ENCODE measurements at regions not wholly inside any gene's neighbourhood (a gene's known extent, or its start where the extent isn't known, plus 50 kb on each side); places are given as distances from the start of the nearest gene placed in this dataset.
A peak's percentile ranks its signal among the peaks of the same experiment; 100 is the strongest.

DNA sequence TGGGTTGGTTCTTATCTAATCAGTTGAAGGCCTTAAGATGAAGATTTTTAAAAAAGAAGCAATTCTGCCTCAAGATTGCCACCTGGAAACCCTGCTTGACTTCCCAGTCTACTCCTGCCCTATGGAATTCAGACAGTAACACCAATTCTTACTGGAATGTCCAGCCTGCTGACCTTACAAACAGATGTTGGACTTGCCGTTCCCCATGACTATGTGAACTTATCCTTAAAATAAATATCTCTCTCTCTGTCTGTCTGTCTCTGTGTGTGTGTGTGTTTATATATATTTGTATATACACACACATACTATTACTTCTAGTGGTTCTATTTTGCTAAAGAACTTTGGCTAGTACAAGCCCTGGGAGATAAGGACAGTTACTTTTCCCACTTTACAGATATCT, 675.3 kb downstream of the SLC4A3 start:
- no peaks in the 10 kb centered on the region for H3K4me1 ChIP-seq
- no peaks in the 10 kb centered on the region for H3K27me3 ChIP-seq
- H3K9me3 ChIP-seq, result no peaks in the 10 kb centered on the region
- intact Hi-C loops (cut with DNase I; ENCODE audit: low total_unique reads), result no loop called here
- TF ChIP-seq, protein P1, sequence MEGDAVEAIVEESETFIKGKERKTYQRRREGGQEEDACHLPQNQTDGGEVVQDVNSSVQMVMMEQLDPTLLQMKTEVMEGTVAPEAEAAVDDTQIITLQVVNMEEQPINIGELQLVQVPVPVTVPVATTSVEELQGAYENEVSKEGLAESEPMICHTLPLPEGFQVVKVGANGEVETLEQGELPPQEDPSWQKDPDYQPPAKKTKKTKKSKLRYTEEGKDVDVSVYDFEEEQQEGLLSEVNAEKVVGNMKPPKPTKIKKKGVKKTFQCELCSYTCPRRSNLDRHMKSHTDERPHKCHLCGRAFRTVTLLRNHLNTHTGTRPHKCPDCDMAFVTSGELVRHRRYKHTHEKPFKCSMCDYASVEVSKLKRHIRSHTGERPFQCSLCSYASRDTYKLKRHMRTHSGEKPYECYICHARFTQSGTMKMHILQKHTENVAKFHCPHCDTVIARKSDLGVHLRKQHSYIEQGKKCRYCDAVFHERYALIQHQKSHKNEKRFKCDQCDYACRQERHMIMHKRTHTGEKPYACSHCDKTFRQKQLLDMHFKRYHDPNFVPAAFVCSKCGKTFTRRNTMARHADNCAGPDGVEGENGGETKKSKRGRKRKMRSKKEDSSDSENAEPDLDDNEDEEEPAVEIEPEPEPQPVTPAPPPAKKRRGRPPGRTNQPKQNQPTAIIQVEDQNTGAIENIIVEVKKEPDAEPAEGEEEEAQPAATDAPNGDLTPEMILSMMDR (IDR thresholded peaks at IDR 0.05), result no peak
- TF ChIP-seq POLR2A (IDR thresholded peaks at IDR 0.05), result no peak
- H3K36me3 ChIP-seq, result no peaks in the 10 kb centered on the region
- H3K4me3 ChIP-seq, result no peak overlapping the region
- H3K27ac ChIP-seq, result no peak overlapping the region
- no peak for DNase-seq

DNA sequence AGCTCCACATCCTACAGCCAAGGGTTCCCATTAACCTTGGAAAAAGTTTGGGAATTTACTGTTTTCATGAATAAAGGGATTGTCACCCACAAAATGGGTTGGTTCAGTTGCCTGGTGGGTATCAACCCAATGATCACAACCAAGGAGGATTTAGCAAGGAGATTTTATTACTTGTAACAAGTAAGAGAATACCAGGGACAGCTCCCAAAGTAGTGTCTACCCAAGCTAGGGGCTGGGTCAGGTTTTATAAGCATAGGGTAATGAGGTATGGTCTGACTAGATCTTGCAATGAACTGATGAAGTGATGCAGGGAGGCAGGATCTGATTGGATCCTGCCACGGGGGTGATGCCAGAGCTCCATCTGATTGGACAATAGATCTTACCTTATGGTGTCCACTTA, 681.8 kb downstream of the SLC4A3 start:
- Histone ChIP-seq H3K27me3 (no peaks in the 10 kb centered on the region), H3K4me1 (no peaks in the 10 kb centered on the region), H3K9me3 (no peaks in the 10 kb centered on the region), H3K4me3 (no peak overlapping the region), H3K36me3 (no peaks in the 10 kb centered on the region), H3K27ac (no peak overlapping the region)
- no peak for DNase-seq
- no peak for TF ChIP-seq POLR2A (IDR thresholded peaks at IDR 0.05)
- TF ChIP-seq, protein P1 (IDR thresholded peaks at IDR 0.05), result no peak
- intact Hi-C loops (cut with DNase I; ENCODE audit: low total_unique reads), result no loop called here

DNA sequence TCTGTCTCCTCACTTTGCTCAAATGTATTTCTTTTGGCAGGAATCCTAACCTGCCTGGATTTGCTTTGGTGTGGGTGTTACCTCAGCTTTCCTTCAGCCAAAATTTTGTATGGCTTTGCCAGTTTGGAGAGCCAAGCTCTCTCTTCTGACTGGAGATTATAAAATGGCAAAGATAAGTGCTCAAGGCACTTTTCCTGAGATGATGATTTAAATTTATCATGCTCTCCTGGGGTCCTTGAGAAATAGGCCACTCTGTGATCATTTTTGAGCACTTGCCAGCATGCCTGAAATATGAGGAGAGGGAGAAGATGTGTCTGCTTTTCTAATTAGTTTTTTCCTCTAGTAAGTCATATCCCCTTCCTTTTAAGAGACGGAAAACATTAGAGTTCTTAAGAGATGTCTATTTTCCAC, 683.0 kb downstream of the SLC4A3 start:
- no peaks in the 10 kb centered on the region for H3K4me1 ChIP-seq
- H3K27ac ChIP-seq, result no peak overlapping the region
- no peaks in the 10 kb centered on the region for H3K27me3 ChIP-seq
- TF ChIP-seq, protein P1 (IDR thresholded peaks at IDR 0.05), result no peak
- TF ChIP-seq POLR2A (IDR thresholded peaks at IDR 0.05), result no peak
- DNase-seq, result no peak
- H3K36me3 ChIP-seq, result no peaks in the 10 kb centered on the region
- H3K9me3 ChIP-seq, result no peaks in the 10 kb centered on the region
- intact Hi-C loops (cut with DNase I; ENCODE audit: low total_unique reads), result no loop called here
- no peak overlapping the region for H3K4me3 ChIP-seq

DNA sequence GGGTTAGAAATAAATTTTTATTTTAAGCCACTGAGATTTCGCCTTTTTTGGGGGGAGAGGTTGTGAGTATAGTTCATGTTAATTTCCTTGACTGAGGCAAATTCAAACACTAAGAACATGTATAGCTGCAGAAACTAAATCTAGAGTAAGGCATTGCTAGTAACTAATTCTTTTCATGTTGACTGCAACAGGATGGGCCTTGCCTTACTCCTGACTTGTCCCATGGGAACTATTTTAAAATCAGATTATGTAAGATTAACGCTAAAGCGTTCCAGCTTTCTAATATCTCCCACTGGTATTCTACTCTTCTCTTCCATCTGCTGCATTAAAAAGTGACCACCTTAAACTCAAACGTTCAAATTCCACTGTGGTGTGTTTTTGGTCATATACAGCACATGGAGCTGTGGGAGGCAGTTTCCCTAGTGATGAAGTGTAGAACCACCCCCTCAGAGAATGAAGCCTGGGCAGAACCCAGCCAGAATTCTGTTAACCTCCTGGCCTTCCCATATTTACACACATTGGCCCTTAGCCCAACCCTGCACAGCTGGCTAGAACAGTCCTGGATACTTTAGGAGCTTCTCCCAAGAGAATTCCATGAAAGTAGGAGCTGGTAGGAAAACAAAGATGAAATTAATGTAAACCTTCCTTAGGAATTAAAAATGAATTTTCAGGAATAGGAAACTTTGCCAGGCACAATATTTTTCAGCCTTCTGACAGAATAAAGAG, 687.8 kb downstream of the SLC4A3 start:
- Histone ChIP-seq H3K27me3 (no peaks in the 10 kb centered on the region), H3K27ac (no peak overlapping the region), H3K4me3 (no peak overlapping the region), H3K4me1 (no peaks in the 10 kb centered on the region), H3K36me3 (no peaks in the 10 kb centered on the region), H3K9me3 (no peaks in the 10 kb centered on the region)
- intact Hi-C loops (cut with DNase I; ENCODE audit: low total_unique reads), result no loop called here
- TF ChIP-seq POLR2A (IDR thresholded peaks at IDR 0.05), result no peak
- TF ChIP-seq, protein P1 (IDR thresholded peaks at IDR 0.05), result no peak
- DNase-seq, result peak; percentile 18 to 23

DNA sequence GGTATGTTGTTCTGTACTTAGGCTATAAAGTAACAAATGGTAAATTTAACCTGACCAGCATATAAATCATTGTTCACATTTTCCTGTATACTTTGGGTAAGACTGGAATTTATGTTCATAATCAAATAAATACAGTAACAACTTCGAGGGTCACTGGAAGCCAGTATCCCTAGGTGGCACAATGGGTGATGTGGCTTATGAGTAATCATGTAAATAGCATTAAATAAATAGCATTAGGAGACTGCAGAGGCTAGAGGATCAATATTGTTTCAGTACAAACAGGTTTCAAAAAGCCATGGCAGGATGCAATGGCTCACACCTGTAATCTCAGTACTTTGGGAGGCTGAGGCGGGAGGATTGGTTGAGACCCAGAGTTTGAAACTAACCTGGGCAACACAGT, 690.6 kb downstream of the SLC4A3 start:
- H3K4me3 ChIP-seq, result no peak overlapping the region
- intact Hi-C loops (cut with DNase I; ENCODE audit: low total_unique reads), result no loop called here

More for the DNA sequence above, 690.6 kb downstream of the SLC4A3 start:
- H3K27me3 ChIP-seq, result no peaks in the 10 kb centered on the region
- H3K36me3 ChIP-seq, result no peaks in the 10 kb centered on the region
- no peaks in the 10 kb centered on the region for H3K4me1 ChIP-seq
- no peak overlapping the region for H3K27ac ChIP-seq
- TF ChIP-seq POLR2A (IDR thresholded peaks at IDR 0.05), result no peak
- TF ChIP-seq, protein P1 (IDR thresholded peaks at IDR 0.05), result no peak
- H3K9me3 ChIP-seq, result no peaks in the 10 kb centered on the region
- no peak for DNase-seq
